Psoas muscle (tissue), 7 donors: ENCODE measurements at regions not wholly inside any gene's neighbourhood (a gene's known extent, or its start where the extent isn't known, plus 50 kb on each side); places are given as distances from the start of the nearest gene placed in this dataset.
"Not testable (repeated sequence)": the region's sequence is repeated elsewhere in the genome, so short reads cannot be mapped to it uniquely, and the experiment has no call there.

ENCODE experiments used
- ATAC-seq, 4 donors: fragments of 200-7000 bp; cut with Tn5 transposase; one replicate each; pipeline ENCODE4 v1.9.1; 2020; ENCODE audit warnings: moderate library complexity in 3 of 4, mild to moderate bottlenecking in 2 of 4
- DNase-seq, 2 donors: peaks; one replicate each; pipeline ENCODE4 v3.0.0-alpha.2; 2020
- H3K27ac ChIP-seq: fragments of 200-600 bp; one replicate; pipeline ENCODE4 v1.8.0; 2022
- H3K27me3 ChIP-seq, 3 donors: fragments of 200-600 bp in 1 of 3; one replicate each; pipeline versions ENCODE4 v1.6.1 to v1.8.0; 2013 to 2022; ENCODE audit warnings: low read length in 2 of 3, mild to moderate bottlenecking in 2 of 3, moderate library complexity in 1 of 3; ENCODE audit not compliant: insufficient read depth in 3 of 3
- H3K36me3 ChIP-seq, 2 donors: fragments of 200-600 bp in 1 of 2; one replicate each; pipeline versions ENCODE4 v1.6.1 to v1.8.0; 2013 to 2022; ENCODE audit warnings: low read depth in 1 of 2, mild to moderate bottlenecking in 1 of 2, moderate library complexity in 1 of 2; ENCODE audit not compliant: insufficient read depth in 1 of 2
- H3K4me1 ChIP-seq: fragments of 200-600 bp; one replicate; pipeline ENCODE4 v1.8.0; 2022
- H3K4me3 ChIP-seq: fragments of 200-600 bp; one replicate; pipeline ENCODE4 v1.8.0; 2022; ENCODE audit warnings: mild to moderate bottlenecking
- H3K9me3 ChIP-seq: fragments of 200-600 bp; one replicate; pipeline ENCODE4 v1.8.0; 2022
- WGBS, 3 donors: extraction: QIAGEN DNeasy Blood & Tissue Kit; methylation state at CpG; one replicate each; pipeline versions ENCODE4 v1.1.6 to v1.1.7; 2013; 5-methylcytosine and 5-hydroxymethylcytosine counted together
- intact Hi-C, 2 donors: fragments of 100-400 bp; cut with DNase I; formaldehyde crosslinking; loops; one replicate each; pipeline versions ENCODE4 v1.11.0 to v1.14.2; 2022
- donor health status: healthy with polysubstance abuse.
- donor health status: DM: no; HTN: no; CAD: no; lungs with moderate emphysema.
- donor health status: Bipolar disorder and iron deficiency.
- donor health status: healthy.
- donor health status: DM: yes; HTN: yes; CAD: no.
- donor health status: DM: no; HTN: no; CAD: no.
- donor health status: DM: yes; HTN: yes; CAD: no.

DNA sequence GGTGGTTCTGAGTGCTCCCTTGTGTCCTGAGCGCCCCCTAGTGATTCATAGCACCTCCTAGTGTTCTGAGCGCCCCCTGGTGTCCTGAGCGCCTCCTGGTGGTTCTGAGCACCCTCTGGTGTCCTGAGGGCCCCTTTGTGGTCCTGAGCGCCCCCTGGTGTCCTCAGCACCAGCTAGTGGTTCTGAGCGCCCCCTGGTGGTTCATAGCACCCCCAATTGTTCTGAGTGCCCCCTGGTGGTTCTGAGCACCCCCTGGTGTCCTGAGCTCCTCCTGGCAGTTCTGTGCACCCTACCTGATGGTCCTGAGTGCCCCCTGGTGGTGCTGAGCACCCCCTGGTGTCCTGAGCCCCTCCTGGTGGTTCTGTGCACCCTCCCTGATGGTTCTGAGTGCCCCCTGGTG lies 93.8 kb downstream of the OR4M2 start:
- H3K4me1 ChIP-seq, H3K9me3 ChIP-seq, intact Hi-C loops, H3K27ac ChIP-seq, H3K4me3 ChIP-seq, H3K36me3 ChIP-seq, ATAC-seq, DNase-seq, H3K27me3 ChIP-seq: not testable (repeated sequence)
- WGBS, 3 donors = no CpG with 5 or more reads among the region's 5 CpGs

DNA sequence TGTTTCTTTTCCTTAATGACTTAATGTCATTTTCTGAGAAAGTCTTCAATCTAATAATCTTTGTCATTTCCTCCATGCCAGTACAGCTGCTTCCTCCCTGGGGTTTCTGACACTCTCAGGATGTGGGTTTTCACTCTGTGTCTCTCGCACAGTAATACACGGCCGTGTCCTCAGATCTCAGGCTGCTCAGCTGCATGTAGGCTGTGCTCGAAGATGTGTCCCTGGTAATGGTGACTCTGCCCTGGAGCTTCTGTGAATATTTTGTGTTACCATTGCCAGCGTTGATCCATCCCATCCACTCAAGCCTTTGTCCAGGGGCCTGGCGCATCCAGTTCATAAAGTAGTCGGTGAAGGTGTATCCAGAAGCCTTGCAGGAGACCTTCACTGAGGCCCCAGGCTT lies 97.6 kb downstream of the OR4M2 start:
- DNase-seq, H3K27ac ChIP-seq, H3K4me1 ChIP-seq, H3K36me3 ChIP-seq, H3K27me3 ChIP-seq, ATAC-seq, H3K9me3 ChIP-seq, intact Hi-C loops, H3K4me3 ChIP-seq: not testable (repeated sequence)
- WGBS, 3 donors = no CpG with 5 or more reads among the region's 7 CpGs

- H3K27ac ChIP-seq, intact Hi-C loops, DNase-seq, H3K27me3 ChIP-seq, ATAC-seq, H3K4me1 ChIP-seq, H3K9me3 ChIP-seq, H3K4me3 ChIP-seq, H3K36me3 ChIP-seq: not testable (repeated sequence)
- no CpG with 5 or more reads among the region's 1 CpG for WGBS, 3 donors
Measured at GRCh38 chr15:22178438-22178837, 98.1 kb downstream of the OR4M2 start.

- WGBS, 3 donors = no CpG with 5 or more reads among the region's 3 CpGs
- H3K4me3 ChIP-seq, H3K27ac ChIP-seq, ATAC-seq, H3K9me3 ChIP-seq, H3K36me3 ChIP-seq, H3K27me3 ChIP-seq, DNase-seq, H3K4me1 ChIP-seq, intact Hi-C loops: not testable (repeated sequence)
Measured at GRCh38 chr15:22179043-22179442, 98.7 kb downstream of the OR4M2 start.

DNA sequence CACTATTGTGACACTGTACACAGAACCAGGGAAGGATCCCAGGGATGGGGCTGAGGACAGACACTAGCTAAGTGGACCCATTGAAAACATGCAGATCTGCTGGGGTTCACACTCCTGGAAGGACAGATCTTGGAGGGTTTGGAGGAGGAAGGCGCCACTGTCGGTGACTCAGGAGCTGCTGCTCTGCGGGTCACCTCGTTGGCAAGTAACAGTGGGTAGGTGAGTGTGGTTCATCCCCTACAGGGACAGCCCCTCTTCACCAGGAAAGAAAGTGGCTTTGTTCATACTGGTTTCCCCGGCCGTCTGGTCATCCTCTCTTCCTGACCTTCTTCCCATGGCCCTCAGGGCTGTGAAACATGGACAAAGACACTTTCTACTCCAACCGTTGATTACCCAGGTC lies 100.3 kb downstream of the OR4M2 start:
- intact Hi-C loops, H3K27me3 ChIP-seq, H3K27ac ChIP-seq, H3K4me1 ChIP-seq, DNase-seq, ATAC-seq, H3K9me3 ChIP-seq, H3K36me3 ChIP-seq, H3K4me3 ChIP-seq: not testable (repeated sequence)
- no CpG with 5 or more reads among the region's 7 CpGs for WGBS, 3 donors

DNA sequence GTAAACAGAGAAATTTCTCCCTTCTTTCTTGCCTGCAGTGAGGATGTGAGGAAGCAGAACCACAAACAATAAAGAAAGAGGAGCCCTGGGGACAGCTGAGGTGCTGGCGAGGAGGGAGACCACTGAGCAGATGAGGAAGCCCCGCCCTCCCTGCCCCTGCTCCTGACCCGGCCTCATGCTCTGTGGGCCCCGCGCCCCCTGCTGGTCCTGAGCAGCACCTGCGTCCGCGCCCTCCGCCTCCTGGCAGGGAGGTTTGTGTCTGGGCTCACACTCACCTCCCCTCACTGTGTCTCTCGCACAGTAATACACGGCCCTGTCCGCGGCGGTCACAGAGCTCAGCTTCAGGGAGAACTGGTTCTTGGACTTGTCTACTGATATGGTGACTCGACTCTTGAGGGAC lies 104.4 kb downstream of the OR4M2 start:
- not testable (repeated sequence) for H3K27ac ChIP-seq, ATAC-seq, H3K9me3 ChIP-seq

GRCh38 chr15:22186846-22187532 lies 106.7 kb downstream of the OR4M2 start:
- DNase-seq, intact Hi-C loops, H3K4me1 ChIP-seq, H3K36me3 ChIP-seq, H3K27me3 ChIP-seq, H3K9me3 ChIP-seq, H3K27ac ChIP-seq, ATAC-seq, H3K4me3 ChIP-seq: not testable (repeated sequence)
- 77 to 83% methylated on average over 1 to 5 of the region's 9 CpGs; no CpG with 5 or more reads in 1 of the 3 donors for WGBS, 3 donors

More for the DNA sequence above, 104.4 kb downstream of the OR4M2 start:
- H3K4me1 ChIP-seq, H3K27me3 ChIP-seq, intact Hi-C loops, DNase-seq, H3K4me3 ChIP-seq, H3K36me3 ChIP-seq: not testable (repeated sequence)
- 94% methylated on average over 5 of the region's 15 CpGs; no CpG with 5 or more reads in 2 of the 3 donors for WGBS, 3 donors

- H3K4me1 ChIP-seq, H3K36me3 ChIP-seq, DNase-seq, H3K27ac ChIP-seq, H3K27me3 ChIP-seq, ATAC-seq, intact Hi-C loops, H3K9me3 ChIP-seq, H3K4me3 ChIP-seq: not testable (repeated sequence)
- 100% methylated on average over 1 of the region's 3 CpGs; no CpG with 5 or more reads in 1 of the 3 donors for WGBS, 3 donors
Measured at GRCh38 chr15:22191818-22192217, 111.5 kb downstream of the OR4M2 start.

DNA sequence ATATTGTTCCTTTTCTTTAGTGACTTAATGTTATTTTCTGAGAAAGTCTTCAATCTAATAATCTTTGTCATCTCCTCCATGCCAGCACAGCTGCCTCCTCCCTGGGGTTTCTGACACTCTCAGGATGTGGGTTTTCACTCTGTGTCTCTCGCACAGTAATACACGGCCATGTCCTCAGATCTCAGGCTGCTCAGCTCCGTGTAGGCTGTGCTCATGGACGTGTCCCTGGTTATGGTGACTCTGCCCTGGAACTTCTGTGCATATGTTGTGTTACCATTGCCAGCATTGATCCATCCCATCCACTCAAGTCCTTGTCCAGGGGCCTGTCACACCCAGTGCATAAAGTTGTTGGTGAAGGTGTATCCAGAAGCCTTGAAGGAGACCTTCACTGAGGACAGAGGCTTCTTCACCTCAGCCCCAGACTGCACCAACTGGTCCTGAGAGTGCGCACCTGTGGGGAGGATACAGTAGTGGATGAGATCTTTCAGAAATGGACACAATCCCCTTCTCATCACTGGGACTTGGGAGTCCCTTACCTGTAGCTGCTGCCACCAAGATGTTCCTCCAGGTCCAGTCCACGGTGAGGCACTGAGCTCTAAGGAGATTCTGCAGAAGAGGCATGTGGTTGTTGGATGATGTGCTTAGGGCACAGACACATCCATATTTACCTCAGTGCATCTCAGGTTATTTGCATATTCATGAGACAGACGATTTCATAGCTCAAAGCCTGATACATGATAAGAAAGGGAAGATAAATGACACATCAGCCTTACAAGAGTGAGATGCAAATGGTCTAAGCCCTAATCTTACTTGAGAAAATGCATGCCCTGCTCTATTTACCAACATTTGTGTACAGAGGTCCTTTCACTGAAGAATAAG lies 114.7 kb downstream of the OR4M2 start:
- DNase-seq, H3K27ac ChIP-seq, intact Hi-C loops, H3K27me3 ChIP-seq, H3K4me3 ChIP-seq, ATAC-seq, H3K9me3 ChIP-seq, H3K36me3 ChIP-seq, H3K4me1 ChIP-seq: not testable (repeated sequence)
- WGBS, 3 donors = 0 to 40% methylated on average over 1 of the region's 7 CpGs; no CpG with 5 or more reads in 1 of the 3 donors

DNA sequence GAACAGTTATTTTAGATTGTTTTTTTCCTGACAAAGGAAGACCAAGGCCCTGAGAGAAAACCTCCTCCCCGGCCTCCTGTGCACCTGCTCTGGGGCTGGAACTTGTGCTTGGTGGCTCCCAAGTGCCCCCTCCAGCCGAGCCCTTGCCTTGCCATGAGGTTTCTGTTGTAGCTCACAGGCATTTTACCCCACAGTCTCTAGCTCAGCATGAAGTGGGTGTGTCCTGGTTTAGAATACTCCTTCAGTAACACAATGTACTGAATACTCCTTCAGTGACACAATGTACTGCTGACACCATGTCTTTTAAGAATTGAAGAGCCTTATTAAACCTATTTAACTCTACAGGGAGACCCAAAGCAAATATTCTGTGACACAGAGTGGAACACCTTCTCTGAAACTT lies 116.1 kb downstream of the OR4M2 start:
- DNase-seq, intact Hi-C loops, H3K9me3 ChIP-seq, H3K27ac ChIP-seq, ATAC-seq, H3K36me3 ChIP-seq, H3K4me3 ChIP-seq, H3K27me3 ChIP-seq, H3K4me1 ChIP-seq: not testable (repeated sequence)
- WGBS, 3 donors = no CpG with 5 or more reads among the region's 2 CpGs

DNA sequence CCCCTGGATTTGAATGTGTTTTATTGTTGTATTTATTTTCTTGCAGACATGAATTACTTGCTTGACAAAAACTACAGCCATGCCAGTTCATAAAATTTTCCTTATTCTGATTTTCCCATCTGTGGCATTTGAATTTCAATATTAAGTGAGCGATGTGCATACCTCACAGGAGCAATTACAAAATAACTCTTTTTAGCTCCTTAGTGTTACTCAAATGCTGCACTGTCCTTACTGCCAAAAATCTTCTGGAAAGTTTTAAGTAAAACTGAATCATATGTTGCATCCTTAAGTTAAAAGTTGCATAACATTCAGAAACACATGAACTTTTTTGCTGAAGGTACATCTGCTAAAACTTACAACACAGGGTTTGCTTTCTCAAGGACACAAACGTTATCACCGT lies 120.1 kb downstream of the OR4M2 start:
- H3K4me3 ChIP-seq, H3K27ac ChIP-seq, DNase-seq, H3K4me1 ChIP-seq, H3K36me3 ChIP-seq, H3K9me3 ChIP-seq, ATAC-seq, intact Hi-C loops, H3K27me3 ChIP-seq: not testable (repeated sequence)
- 69 to 78% methylated on average over 2 of the region's 3 CpGs; no CpG with 5 or more reads in 1 of the 3 donors for WGBS, 3 donors
